IPS DF 4.7 (cell line): ENCODE measurements at regions not wholly inside any gene's neighbourhood (a gene's known extent, or its start where the extent isn't known, plus 50 kb on each side); places are given as distances from the start of the nearest gene placed in this dataset.
"Not testable (repeated sequence)": the region's sequence is repeated elsewhere in the genome, so short reads cannot be mapped to it uniquely, and the experiment has no call there.

Source experiments
- DNase-seq: peaks from one replicate; pipeline ENCODE4 v3.0.0-alpha.2; 2013; ENCODE audit warnings: low spot score; ENCODE audit errors: extremely low read depth

GRCh38 chr2:87428452-87429130 lies 319.3 kb upstream of the PLGLB2 start:
- DNase-seq: not testable (repeated sequence)

GRCh38 chr2:87429206-87429930 lies 318.5 kb upstream of the PLGLB2 start:
- DNase-seq: not testable (repeated sequence)

GRCh38 chr2:87429931-87430275 lies 318.0 kb upstream of the PLGLB2 start:
- DNase-seq: not testable (repeated sequence)

GRCh38 chr2:87431051-87431450 lies 316.8 kb upstream of the PLGLB2 start:
- DNase-seq: not testable (repeated sequence)

GRCh38 chr2:87432711-87433453 lies 315.0 kb upstream of the PLGLB2 start:
- DNase-seq: not testable (repeated sequence)

DNA sequence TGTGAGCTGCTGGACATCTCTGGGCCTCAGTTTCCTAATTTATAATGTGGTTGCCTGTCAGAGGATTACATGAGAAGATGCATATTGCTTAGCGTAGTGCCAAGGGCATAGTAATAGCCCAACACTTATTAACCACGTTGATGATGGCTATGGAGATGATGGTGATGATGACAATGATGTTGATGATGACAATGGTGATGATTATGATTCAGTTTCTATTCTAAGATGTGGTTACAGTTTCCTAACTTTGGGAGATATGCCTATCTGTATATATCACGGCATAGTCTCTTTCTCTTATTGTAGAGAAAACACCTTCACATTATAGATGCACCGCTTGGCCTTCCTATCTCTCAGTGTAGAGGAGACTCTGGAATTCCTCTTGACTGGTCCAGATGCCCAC lies 311.9 kb upstream of the PLGLB2 start:
- DNase-seq: not testable (repeated sequence)

DNA sequence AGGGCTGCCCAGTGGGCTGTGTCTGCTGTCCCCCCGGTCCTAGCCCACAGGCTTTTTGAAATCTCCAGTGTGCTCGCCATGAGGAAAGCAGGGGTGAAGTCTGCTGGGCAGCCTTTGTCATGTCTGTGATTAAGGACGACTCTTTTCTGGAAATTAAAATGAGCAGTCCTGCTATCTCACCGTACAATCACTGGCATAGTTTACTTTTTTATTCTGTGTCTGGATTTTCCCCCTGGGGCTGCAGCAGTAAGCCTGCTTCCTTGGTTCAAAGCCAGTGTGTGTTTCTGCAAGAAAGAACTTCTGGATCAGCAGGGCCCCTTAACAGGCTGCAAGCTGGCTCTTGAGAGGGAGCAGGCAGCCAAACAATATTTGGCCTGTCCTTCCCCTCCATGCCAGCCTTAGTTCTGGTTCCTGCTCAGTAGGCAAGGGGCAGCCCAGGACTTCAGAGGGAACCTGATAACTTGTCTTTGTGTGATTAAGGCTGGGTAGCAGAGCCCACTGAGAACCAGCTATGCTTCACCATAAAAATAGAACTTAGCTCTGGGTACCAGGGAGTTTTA lies 310.1 kb upstream of the PLGLB2 start:
- not testable (repeated sequence) for DNase-seq

- not testable (repeated sequence) for DNase-seq
Measured at GRCh38 chr2:87438780-87439454, 309.0 kb upstream of the PLGLB2 start.

DNA sequence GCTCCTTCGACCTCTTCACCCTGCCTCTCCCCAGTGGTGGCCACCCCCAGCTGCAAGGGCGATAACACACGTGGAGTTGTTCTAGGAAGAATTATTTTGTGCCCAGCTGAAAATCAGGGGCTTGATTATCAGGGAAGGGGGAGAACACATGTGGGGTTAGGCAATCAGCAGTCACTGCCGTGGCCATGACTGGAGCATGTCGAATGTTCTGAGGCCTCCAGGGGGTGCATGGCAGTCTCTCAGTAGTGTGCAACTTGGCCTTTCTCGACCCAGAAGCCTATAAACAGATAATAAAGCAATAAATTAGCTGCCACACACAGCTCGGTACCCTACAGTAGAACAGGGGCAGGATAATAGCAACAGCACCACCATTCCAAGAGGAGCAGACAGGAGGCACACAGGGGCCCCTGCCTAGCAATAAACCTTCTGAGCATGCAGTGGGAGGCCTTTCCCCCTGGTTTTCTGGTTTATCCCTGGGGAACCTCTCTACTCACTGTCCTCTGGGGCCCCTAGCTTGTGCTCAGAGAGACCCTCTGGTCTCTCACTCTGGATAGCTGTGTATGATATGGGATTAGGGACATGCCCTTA lies 308.2 kb upstream of the PLGLB2 start:
- DNase-seq: not testable (repeated sequence)

GRCh38 chr2:87440650-87441049 lies 307.2 kb upstream of the PLGLB2 start:
- not testable (repeated sequence) for DNase-seq

DNA sequence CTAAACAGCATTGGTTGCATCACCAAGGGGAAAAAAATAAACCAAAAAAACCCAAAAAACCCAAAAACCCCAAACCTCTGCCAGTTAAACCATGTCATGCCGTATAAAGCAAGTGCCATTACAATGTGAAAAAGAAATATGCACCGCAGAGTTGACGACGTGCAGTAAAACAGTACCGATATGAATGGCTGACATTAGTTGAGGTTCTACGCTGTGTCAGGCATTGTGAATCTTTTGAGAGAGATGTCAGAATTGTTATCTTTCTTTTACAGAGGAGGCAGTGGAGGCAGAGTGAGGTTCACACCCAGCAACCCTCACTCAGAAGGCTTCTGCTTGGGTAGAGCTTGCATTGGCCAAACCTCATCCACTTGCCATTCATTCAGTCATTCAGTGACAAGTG lies 306.5 kb upstream of the PLGLB2 start:
- DNase-seq: not testable (repeated sequence)

DNA sequence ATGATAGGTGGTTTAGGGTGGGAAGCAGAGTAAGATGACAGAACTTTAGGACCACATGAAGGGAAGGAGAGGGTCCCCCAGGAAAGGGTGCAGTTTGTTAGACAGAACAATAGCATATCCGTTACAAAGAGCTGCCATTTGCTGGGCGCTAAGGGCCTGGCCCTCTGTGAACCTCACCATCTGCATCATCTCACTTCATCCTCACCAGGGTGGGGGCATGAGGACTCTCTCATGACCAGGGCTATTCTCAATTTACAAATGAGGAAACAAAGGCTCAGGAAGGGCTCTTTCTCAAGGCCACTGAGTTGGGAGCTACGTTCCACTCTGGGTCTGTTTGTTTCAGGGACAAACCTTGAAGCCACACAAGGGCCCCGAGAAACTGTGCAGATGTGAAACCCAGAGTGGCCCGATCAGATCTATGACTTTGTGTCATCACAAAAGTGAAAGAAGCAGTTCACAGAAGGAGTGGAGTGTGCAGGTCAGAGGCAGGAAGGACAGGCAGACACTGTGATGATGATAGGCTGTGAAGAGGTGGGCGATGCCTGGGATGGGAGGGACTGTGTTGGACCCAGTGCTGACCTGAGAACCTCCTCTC lies 304.8 kb upstream of the PLGLB2 start:
- DNase-seq: not testable (repeated sequence)

DNA sequence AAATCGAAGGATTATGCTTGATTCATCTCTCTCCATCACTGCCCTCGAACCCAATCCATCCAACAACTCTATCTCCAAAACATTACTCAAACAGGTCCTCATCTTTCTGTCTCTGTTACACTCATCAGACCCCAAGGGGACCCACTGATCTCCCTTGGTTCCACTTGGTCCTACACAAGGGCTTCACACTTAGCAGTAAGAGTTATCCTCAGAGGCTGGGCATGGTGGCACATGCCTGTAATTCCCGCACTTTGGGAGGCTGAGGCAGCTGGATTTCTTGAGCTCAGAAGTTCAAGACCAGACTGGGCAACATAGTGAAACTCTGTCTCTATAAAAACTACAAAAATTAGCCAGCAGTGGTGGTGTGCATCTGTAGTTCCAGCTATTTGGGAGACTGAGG lies 302.9 kb upstream of the PLGLB2 start:
- DNase-seq: not testable (repeated sequence)

DNA sequence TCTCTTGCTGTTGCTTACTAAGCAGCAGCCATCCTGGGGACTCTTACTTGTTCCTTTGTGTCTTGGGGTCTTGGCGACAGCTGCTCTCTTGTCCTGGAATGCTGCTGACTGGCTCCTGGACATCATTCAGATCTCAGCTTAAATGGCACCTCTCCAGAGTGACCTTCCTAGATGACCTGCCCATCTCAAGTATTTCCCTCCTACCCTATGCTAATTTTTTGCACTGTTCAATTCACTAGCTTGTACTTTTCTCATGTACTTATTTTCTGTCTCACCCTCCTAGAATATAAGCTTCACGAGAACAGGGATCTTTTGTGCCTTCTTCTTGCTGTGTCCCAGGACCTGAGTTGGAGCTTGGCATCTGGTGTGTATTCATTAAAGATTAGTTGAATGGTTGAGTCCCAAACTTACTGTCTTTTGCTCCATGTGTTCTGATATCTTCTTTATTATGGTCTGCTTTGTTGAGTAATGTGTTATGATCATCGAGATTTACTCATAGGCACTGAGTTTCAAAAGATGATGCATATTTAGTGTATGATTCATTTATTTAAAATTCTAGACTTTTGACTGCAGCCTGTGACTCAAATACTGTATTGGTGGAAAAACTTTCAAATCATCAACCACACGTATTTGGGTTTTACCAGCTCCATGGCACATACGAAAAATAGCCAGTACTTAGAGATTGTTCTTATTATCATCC lies 302.1 kb upstream of the PLGLB2 start:
- not testable (repeated sequence) for DNase-seq

DNA sequence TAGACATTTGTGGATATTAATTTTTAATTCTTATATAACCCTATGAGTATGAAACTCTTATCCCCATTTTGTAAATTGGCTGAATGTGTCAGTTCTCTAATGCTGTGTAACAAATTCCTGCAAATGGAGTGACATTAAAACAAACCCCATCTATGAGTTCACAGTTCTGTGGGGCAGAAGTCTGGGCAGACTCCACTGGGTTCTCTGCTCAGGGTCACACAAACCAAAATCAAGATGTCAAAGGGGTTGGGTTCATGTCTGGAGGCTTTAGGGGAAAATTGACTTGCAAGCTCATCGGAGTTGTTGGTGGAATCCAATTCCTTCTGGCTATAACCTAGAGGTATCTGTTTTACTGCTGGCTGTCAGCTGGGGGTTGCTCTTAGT lies 301.6 kb upstream of the PLGLB2 start:
- DNase-seq: not testable (repeated sequence)

DNA sequence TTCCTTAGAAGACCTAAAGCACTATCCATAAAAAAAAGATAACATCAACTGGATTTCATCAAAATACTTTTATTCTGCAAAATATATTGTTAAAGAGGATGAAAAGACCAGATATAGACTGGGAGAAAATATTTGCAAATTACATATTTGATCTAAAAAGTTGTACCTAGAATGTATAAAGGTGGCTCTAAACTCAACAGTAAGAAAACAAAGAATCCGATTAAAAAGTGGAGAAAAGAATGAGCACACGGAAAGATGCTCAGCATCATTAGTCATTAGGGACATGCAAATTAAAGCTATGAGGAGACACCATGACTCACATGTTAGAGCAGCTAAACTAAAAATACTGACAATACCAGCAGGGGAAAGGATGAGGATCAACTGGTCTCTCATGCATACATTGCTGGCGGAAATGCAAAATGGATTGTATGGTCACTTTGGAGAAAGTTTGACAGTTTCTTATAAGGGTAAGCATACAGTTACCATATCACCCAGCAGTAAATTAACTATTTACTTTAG lies 298.4 kb upstream of the PLGLB2 start:
- not testable (repeated sequence) for DNase-seq

DNA sequence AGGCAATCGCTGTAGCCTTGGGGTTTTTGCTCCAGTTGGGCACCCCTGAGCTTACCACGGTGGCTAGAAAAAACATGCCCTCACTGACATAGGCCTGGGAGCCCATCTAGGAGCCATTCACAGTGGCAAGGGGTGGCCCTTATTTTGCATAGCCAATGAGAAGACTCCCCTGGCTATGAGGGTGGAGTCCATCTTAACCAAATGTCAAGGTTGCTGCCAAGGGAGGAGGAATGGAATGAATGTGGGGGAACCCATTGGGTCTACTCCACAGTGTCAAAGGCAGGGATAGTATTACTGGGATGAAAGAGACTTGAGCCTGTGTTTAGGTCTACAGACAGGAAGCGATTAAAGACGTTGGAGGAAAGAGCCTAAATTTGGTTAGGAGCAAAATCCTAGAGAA lies 295.7 kb upstream of the PLGLB2 start:
- not testable (repeated sequence) for DNase-seq

DNA sequence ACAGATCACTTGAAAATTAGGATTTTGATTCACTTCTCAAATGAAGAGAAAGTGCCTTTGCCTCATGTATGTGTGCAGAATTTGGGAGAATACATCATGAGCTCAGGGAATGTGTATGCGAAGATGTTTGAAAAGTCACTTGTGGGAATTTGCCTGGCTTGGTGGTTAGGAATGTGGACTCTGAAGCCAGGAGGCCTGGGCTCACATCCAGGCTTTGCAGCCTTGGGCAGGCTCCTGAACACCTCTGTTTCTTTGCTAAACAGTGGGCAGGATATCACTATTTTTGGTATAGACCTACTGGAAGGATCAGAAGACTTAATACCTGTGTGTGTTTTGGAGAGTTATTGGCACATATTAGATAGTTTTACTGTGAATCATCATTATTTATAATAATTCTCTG lies 295.0 kb upstream of the PLGLB2 start:
- not testable (repeated sequence) for DNase-seq

GRCh38 chr2:87453965-87454364 lies 293.9 kb upstream of the PLGLB2 start:
- not testable (repeated sequence) for DNase-seq

GRCh38 chr2:87454421-87454820 lies 293.5 kb upstream of the PLGLB2 start:
- not testable (repeated sequence) for DNase-seq
